Anterior cingulate cortex (tissue), 58 donors: ENCODE measurements at regions not wholly inside any gene's neighbourhood (a gene's known extent, or its start where the extent isn't known, plus 50 kb on each side); places are given as distances from the start of the nearest gene placed in this dataset.
"Not testable (repeated sequence)": the region's sequence is repeated elsewhere in the genome, so short reads cannot be mapped to it uniquely, and the experiment has no call there.

Experiments used
- DNase-seq, 58 donors: peaks; one replicate each; lab custom pipeline; 2025; lab: John Stamatoyannopoulos, UW

DNA sequence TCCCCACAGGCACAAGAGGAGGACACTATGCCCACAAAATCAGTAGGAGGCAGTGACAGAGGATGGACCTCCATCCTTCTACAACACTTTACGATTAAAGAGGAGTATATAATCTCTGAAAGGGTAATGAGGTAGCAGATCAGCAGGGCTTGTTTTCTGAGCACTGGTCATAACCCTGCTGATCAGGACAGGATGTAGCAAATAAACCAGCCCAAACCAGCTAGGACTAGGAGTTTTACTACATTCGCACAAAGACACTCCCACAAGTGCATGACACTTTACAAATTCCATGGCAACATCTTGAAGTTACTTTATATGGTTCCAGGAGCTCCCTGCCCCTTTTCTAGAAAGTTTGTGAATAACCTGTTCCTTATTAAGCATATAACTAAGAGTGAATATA lies 73.3 kb upstream of the CHD6 start:
- no peak for DNase-seq

GRCh38 chr20:41690702-41691101 lies 72.5 kb upstream of the CHD6 start:
- no peak for DNase-seq

DNA sequence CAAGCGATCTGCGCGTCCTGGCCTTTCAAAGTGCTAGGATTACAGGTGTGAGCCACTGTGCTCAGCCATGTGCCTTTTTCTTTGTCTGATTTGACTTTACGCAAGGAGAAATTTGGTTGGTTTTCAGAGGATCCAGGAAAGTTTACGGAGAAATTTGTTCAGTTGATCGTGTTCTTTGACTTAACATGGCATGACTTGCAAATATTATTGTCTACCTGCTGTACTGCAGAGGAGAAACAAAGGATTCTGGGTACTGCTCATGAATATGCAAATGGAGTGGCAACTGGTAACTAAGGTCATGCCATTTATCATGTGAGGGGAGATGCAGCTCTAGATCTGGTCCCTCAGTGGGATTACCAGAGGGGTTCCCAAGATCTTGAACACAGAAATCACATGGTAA lies 68.8 kb upstream of the CHD6 start:
- DNase-seq = no peak

GRCh38 chr20:41685145-41685544 lies 67.0 kb upstream of the CHD6 start:
- DNase-seq = not testable (repeated sequence)

DNA sequence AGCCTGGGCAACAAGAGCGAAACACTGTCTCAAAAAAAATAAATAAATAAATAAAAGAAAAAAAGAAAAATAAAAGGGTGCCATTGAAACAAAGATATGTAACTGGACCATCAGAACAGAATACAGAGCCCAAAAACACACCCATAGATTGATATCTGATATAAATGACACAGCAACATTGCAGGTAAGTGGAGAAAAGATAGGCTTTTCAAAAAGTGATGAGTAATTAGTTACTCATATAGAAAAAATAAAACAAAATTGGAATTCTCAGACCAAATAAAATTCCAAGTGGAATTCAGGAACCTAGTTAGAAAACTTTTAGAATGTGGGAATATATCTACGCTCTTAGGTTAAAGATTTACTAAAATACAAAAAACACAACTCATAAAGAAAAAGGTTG lies 60.6 kb upstream of the CHD6 start:
- no peak for DNase-seq

GRCh38 chr20:41672282-41672681 lies 54.1 kb upstream of the CHD6 start:
- no peak for DNase-seq

DNA sequence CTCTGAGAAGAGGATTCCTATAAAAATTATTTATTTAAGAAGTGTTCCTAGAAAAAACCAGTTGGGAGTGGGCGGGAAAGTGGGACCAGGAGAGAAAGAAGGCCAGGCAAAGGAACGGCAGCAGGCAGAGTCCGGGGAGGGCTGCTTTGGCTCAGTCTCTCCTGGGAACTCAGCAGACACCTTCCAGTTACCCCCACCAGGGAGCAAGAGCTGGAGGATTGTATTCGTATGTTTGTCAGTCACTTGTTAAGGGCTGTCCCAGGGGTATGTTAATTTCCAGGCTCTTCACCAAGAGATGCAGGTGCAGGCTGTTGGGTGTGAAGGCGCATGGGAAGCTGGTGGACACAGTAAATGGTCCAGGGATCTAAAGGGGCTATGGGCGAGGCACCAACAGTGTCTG lies 53.0 kb upstream of the CHD6 start:
- DNase-seq = peak in 1 of 58 donors; percentile 24

- peak in 12 of 58 donors; percentile 3 to 47 (median 12) for DNase-seq
Observed at GRCh38 chr20:41670631-41671030, 52.5 kb upstream of the CHD6 start.

- DNase-seq = no peak
Observed at GRCh38 chr20:41669708-41670263, 51.6 kb upstream of the CHD6 start.

DNA sequence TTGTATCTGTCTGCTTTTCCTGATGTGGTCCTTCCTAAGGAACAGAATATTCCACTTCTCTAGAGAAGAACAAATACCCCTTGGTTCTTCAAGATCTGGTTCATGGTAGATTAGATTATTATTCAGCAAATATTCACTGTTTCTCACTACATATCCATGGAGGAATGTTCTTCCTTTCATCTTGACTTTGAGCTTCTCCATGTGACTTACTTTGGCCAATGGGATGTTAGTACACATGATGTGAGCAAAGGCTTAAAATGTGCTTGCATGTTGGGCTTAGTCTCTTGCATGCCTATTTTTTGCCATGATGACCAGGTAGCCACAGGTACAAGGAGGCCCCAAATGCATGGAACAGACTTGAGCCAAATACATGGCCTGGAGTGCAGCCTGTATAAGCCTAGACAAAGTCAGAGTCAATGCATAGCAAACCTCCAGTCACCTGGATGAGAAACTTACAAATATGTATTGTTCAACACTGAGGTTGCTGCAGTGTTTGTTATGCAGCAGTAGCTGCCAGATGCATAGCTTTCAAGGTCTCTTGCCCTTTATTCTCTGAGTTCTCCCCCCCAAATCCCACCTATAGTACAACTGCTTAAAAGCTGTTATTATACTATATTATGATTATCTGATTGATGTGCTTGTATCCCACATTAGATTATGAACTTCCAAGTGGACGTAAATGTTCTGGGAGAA lies 50.0 kb upstream of the CHD6 start:
- DNase-seq = no peak
